Body of pancreas (tissue), 4 donors: ENCODE measurements at regions not wholly inside any gene's neighbourhood (a gene's known extent, or its start where the extent isn't known, plus 50 kb on each side); places are given as distances from the start of the nearest gene placed in this dataset.

ENCODE experiments used
- ATAC-seq: fragments of 150-250 bp; one replicate; pipeline ENCODE4 v1.9.1; 2016
- DNase-seq, 4 donors: peaks; one replicate each; pipeline ENCODE4 v3.0.0-alpha.2; 2019
- H3K27ac ChIP-seq, 4 donors: fragments of 200-600 bp; sonication (generic); 1 replicate in 3 of 4; 2 replicates in 1 of 4; pipeline versions ENCODE4 v1.5.1 to v1.6.1; 2016 to 2019; ENCODE audit warnings: mild to moderate bottlenecking in 1 of 4, mixed read lengths in 1 of 4, moderate library complexity in 1 of 4
- H3K27me3 ChIP-seq, 2 donors: fragments of 200-600 bp; sonication (generic); one replicate each; pipeline ENCODE4 v1.6.0; 2016; ENCODE audit warnings: mild to moderate bottlenecking in 1 of 2
- H3K36me3 ChIP-seq, 2 donors: fragments of 200-600 bp; sonication (generic); replicated peaks in 1 of 2; 2 replicates each; pipeline ENCODE4 v1.5.1; 2016; ENCODE audit warnings: low read depth in 2 of 2; ENCODE audit not compliant: insufficient read depth in 1 of 2
- H3K4me1 ChIP-seq: fragments of 200-600 bp; sonication (generic); one replicate; pipeline ENCODE4 v1.6.0; 2016
- H3K4me3 ChIP-seq, 2 donors: fragments of 200-600 bp; sonication (generic); 1 replicate in 1 of 2; 2 replicates in 1 of 2; pipeline ENCODE4 v1.5.1; 2016 to 2019
- H3K9me3 ChIP-seq, 3 donors: fragments of 200-600 bp; sonication (generic); 1 replicate in 2 of 3; 2 replicates in 1 of 3; pipeline ENCODE4 v1.5.1; 2016
- POLR2A ChIP-seq, 3 donors: fragments of 450-650 bp; IDR thresholded peaks; one replicate each; pipeline ENCODE4 v1.6.1; 2016; ENCODE audit warnings: antibody characterized with exemption in 3 of 3, mild to moderate bottlenecking in 2 of 3
- whole genome bisulfite sequencing, 2 donors: methylation state at CpG; one replicate each; pipeline ENCODE4 v1.1.5; 2017; 5-methylcytosine and 5-hydroxymethylcytosine counted together
- intact Hi-C: fragments of 100-400 bp; cut with DNase I; formaldehyde crosslinking; loops from one replicate; pipeline ENCODE4 v1.15.1; 2023
- TF ChIP-seq, protein P1 (sequence below), 7 experiments: fragments of 450-650 bp in 4 of 7; fragments of 200-600 bp in 3 of 7; sonication (generic) in 3 of 7; IDR thresholded peaks; one replicate each; pipeline ENCODE4 v1.5.1; 2016 to 2019; ENCODE audit warnings: antibody characterized with exemption in 7 of 7

DNA sequence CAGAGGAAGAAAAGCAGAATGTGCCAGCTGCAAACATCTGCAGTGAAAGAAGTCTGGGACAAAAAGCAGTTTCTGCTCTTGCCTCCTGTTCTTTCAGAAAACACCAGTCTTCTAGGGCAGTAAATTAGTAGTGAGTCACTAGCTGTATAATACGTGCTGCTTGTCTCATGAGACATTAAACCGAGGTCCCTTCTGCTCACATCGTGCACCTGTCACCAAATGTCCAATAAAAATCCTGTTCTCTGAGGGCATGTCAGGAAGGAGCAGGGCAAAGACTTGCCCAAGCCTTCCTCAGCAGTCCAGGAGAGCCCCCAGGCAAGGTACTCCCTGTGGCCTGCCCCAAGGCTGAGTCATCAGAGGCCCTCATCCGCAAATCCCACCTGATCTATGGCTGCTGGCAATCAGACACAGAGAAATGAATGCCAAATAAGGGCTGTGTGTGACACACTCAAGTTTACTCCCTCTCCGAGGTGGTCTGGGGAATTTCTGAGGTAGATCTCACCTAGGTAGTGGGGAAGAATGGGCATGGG, 255.3 kb upstream of the SMARCA2 start:
- Histone ChIP-seq H3K4me3 (no peak overlapping the region), H3K36me3 (no peaks in the 10 kb centered on the region), H3K27ac (no peak overlapping the region), H3K4me1 (no peaks in the 10 kb centered on the region), H3K9me3 (no peaks in the 10 kb centered on the region), H3K27me3 (no peaks in the 10 kb centered on the region)
- intact Hi-C loops, result no loop called here
- WGBS, 2 donors, result 70 to 78% methylated on average over 5 of the region's 5 CpGs
- TF ChIP-seq, protein P1, sequence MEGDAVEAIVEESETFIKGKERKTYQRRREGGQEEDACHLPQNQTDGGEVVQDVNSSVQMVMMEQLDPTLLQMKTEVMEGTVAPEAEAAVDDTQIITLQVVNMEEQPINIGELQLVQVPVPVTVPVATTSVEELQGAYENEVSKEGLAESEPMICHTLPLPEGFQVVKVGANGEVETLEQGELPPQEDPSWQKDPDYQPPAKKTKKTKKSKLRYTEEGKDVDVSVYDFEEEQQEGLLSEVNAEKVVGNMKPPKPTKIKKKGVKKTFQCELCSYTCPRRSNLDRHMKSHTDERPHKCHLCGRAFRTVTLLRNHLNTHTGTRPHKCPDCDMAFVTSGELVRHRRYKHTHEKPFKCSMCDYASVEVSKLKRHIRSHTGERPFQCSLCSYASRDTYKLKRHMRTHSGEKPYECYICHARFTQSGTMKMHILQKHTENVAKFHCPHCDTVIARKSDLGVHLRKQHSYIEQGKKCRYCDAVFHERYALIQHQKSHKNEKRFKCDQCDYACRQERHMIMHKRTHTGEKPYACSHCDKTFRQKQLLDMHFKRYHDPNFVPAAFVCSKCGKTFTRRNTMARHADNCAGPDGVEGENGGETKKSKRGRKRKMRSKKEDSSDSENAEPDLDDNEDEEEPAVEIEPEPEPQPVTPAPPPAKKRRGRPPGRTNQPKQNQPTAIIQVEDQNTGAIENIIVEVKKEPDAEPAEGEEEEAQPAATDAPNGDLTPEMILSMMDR (IDR thresholded peaks at IDR 0.05), result no peak
- no peak for TF ChIP-seq POLR2A (IDR thresholded peaks at IDR 0.05)
- ATAC-seq, result no peak
- DNase-seq, result no peak

DNA sequence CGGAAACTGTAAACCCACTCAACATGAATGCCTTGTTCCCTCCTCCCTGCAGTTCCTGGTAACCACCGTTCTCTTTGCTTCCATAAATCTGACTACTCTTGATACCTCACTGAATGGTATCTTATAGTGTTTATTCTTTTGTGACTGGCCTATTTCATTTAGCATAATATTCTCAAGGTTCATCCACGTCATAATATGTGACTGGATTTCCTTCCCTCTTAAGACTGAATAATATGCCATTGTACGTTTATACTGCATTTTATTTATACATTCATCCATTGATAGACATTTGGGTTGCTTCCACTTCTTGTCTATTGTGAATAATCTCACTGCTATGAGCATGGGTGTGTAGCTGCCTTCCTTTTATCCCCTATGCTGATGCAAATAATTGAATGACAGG, 253.3 kb upstream of the SMARCA2 start:
- WGBS, 2 donors, result 56 to 64% methylated on average over 4 of the region's 4 CpGs
- intact Hi-C loops, result no loop called here
- H3K9me3 ChIP-seq, result no peaks in the 10 kb centered on the region
- no peaks in the 10 kb centered on the region for H3K4me1 ChIP-seq
- no peaks in the 10 kb centered on the region for H3K27me3 ChIP-seq
- H3K4me3 ChIP-seq, result no peak overlapping the region
- no peak for TF ChIP-seq POLR2A (IDR thresholded peaks at IDR 0.05)
- TF ChIP-seq, protein P1 (IDR thresholded peaks at IDR 0.05), result no peak
- DNase-seq (no peak), ATAC-seq (no peak)
- H3K36me3 ChIP-seq, result no peaks in the 10 kb centered on the region
- no peak overlapping the region for H3K27ac ChIP-seq

DNA sequence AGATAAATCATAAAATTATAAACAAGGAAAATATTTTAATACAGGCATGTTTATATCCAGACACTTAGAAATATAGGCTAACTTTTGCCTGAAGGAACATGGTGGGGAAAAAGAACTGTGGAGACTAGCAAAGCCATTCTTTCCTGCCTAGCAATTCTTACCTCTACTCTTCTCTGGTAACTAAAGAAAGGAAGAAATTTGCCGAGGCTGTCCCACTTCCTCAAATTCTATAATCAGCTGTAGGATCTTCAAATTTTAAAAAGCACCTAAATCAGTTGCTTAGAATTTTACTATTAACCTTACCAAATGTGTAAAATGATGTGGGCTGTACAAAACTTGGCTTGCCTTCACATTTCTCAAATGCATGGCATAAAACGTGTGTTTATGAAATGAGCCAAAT, 249.1 kb upstream of the SMARCA2 start:
- intact Hi-C loops, result no loop called here
- WGBS, 2 donors, result 48 to 59% methylated on average over 2 of the region's 2 CpGs

DNA sequence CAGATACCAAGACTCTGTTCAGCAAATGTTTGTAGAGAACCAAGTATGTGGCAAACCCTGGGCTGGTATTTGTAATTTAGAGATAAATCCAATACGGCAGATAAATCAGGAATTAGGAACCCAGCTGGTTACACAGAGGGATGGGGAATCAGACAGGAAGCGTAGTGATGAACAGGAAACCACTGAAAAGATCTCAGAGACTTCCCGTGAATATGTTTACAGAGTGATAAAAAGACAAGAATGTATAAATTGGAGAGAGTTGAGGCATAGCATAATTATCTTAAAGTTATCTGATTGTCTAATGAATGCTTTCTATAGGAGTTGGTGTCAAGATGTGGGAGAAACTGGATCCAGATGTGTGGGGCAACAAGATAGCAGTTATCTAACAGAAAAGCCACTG, 246.6 kb upstream of the SMARCA2 start:
- ATAC-seq (no peak), DNase-seq (no peak)
- no peak for TF ChIP-seq POLR2A (IDR thresholded peaks at IDR 0.05)
- TF ChIP-seq, protein P1 (IDR thresholded peaks at IDR 0.05), result no peak
- intact Hi-C loops, result no loop called here
- WGBS, 2 donors, result 29 to 45% methylated on average over 3 of the region's 3 CpGs
- Histone ChIP-seq H3K9me3 (no peaks in the 10 kb centered on the region), H3K36me3 (no peaks in the 10 kb centered on the region), H3K27me3 (no peaks in the 10 kb centered on the region), H3K4me3 (no peak overlapping the region), H3K27ac (no peak overlapping the region), H3K4me1 (no peaks in the 10 kb centered on the region)

More for the DNA sequence above, 249.1 kb upstream of the SMARCA2 start:
- no peak overlapping the region for H3K27ac ChIP-seq
- H3K27me3 ChIP-seq, result no peaks in the 10 kb centered on the region
- ATAC-seq (no peak), DNase-seq (no peak)
- no peaks in the 10 kb centered on the region for H3K9me3 ChIP-seq
- no peaks in the 10 kb centered on the region for H3K4me1 ChIP-seq
- no peak overlapping the region for H3K4me3 ChIP-seq
- no peak for TF ChIP-seq POLR2A (IDR thresholded peaks at IDR 0.05)
- H3K36me3 ChIP-seq, result no peaks in the 10 kb centered on the region

DNA sequence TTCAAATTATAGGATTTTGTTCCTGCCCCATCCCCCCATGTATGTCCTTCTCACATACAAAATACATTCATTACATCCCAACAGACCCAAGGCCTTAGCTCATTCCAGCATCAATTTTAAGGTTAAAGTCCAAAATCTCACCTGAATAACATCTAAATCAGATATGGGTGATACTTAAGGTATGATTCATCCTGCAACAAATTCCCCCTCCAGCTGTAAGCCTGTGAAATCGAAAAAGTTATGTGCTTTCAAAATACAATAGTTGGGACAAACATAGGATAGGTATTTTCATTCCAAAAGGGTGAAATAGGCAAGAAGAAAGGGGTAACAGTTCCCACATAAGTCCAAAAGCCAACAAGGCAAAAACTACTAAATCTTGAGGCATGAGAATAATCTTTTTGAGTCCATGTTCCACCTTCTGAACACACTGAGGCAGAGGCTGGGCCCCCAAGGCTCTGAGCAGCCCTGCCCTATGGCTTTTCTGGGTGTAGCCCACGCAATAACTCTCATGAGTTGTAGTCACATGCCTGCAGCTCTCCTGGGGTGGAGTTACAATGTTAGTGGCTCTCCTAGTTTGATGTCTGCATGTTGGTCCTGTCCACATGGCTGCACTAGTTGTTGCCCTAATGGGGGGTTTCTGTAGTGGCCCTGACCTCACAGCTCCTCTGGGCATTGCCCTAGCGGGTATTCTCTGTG, 243.9 kb upstream of the SMARCA2 start:
- no peak overlapping the region for H3K27ac ChIP-seq
- 59 to 78% methylated on average over 3 of the region's 3 CpGs for WGBS, 2 donors
- ATAC-seq, result no peak
- no peaks in the 10 kb centered on the region for H3K27me3 ChIP-seq
- DNase-seq, result no peak
- no peaks in the 10 kb centered on the region for H3K36me3 ChIP-seq
- intact Hi-C loops, result no loop called here
- no peaks in the 10 kb centered on the region for H3K4me1 ChIP-seq
- TF ChIP-seq, protein P1 (IDR thresholded peaks at IDR 0.05), result no peak
- no peak for TF ChIP-seq POLR2A (IDR thresholded peaks at IDR 0.05)
- H3K9me3 ChIP-seq, result no peaks in the 10 kb centered on the region
- no peak overlapping the region for H3K4me3 ChIP-seq
